Esophagus squamous epithelium (tissue), 5 donors: ENCODE measurements at regions not wholly inside any gene's neighbourhood (a gene's known extent, or its start where the extent isn't known, plus 50 kb on each side); places are given as distances from the start of the nearest gene placed in this dataset.

Source experiments
- DNase-seq: peaks from one replicate; lab custom pipeline; 2025; lab: John Stamatoyannopoulos, UW
- H3K27ac ChIP-seq, 4 donors: fragments of 200-600 bp; sonication (generic); one replicate each; pipeline ENCODE4 v1.5.1; 2016 to 2019; ENCODE audit warnings: mild to moderate bottlenecking in 1 of 4
- H3K27me3 ChIP-seq, 4 donors: fragments of 200-600 bp; sonication (generic); 1 replicate in 3 of 4; 2 replicates in 1 of 4; pipeline versions ENCODE4 v1.5.1 to v1.6.0; 2017 to 2021; ENCODE audit warnings: antibody characterized with exemption in 1 of 4
- H3K36me3 ChIP-seq, 3 donors: fragments of 200-600 bp; sonication (generic); one replicate each; pipeline ENCODE4 v1.5.1; 2016 to 2019
- H3K4me1 ChIP-seq, 3 donors: fragments of 200-600 bp; sonication (generic); one replicate each; pipeline ENCODE4 v1.5.1; 2017 to 2019
- H3K4me3 ChIP-seq, 4 donors: fragments of 200-600 bp; sonication (generic); 1 replicate in 3 of 4; 2 replicates in 1 of 4; pipeline ENCODE4 v1.5.1; 2016 to 2019; ENCODE audit warnings: mild to moderate bottlenecking in 2 of 4, moderate library complexity in 1 of 4
- H3K9me3 ChIP-seq, 3 donors: fragments of 200-600 bp; sonication (generic); one replicate each; pipeline ENCODE4 v1.5.1; 2016 to 2019
- POLR2A ChIP-seq, 4 donors: fragments of 450-650 bp; IDR thresholded peaks; one replicate each; pipeline ENCODE4 v1.6.1; 2017; ENCODE audit warnings: antibody characterized with exemption in 4 of 4, mild to moderate bottlenecking in 4 of 4, moderate library complexity in 3 of 4
- WGBS, 2 donors: methylation state at CpG; one replicate each; pipeline ENCODE4 v1.1.5; 2018; 5-methylcytosine and 5-hydroxymethylcytosine counted together
- intact Hi-C: fragments of 100-400 bp; cut with DNase I; formaldehyde crosslinking; loops from one replicate; pipeline ENCODE4 v1.15.0; 2022
- TF ChIP-seq, protein P1 (sequence below), 6 experiments: fragments of 450-650 bp in 4 of 6; fragments of 200-600 bp in 2 of 6; sonication (generic) in 2 of 6; IDR thresholded peaks; one replicate each; pipeline ENCODE4 v1.5.1; 2016 to 2019; ENCODE audit warnings: antibody characterized with exemption in 6 of 6, mild to moderate bottlenecking in 4 of 6, moderate library complexity in 4 of 6
- donor health status: DM: yes; HTN: yes; CAD: no.

DNA sequence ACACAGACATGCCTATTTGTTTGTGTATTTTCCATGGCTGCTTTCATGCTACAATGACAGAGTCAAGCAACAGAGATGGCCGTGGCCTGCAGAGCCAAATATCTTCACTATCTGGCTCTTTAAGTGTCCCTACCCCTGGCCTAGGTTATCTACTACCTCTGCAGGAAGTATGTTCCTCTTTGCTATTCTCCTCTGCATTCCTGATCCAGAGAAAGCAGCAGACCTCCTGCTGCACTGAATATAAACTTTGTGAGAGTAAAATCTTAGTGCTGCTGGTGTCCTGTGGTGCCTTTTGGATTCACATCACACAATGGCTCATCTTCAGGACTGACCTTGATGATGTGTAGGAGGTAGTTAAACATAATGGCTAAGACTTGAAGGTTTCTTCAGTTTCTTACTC, 233.4 kb downstream of the IPO8 start:
- H3K4me3 ChIP-seq = no peak overlapping the region
- no peaks in the 10 kb centered on the region for H3K27me3 ChIP-seq

DNA sequence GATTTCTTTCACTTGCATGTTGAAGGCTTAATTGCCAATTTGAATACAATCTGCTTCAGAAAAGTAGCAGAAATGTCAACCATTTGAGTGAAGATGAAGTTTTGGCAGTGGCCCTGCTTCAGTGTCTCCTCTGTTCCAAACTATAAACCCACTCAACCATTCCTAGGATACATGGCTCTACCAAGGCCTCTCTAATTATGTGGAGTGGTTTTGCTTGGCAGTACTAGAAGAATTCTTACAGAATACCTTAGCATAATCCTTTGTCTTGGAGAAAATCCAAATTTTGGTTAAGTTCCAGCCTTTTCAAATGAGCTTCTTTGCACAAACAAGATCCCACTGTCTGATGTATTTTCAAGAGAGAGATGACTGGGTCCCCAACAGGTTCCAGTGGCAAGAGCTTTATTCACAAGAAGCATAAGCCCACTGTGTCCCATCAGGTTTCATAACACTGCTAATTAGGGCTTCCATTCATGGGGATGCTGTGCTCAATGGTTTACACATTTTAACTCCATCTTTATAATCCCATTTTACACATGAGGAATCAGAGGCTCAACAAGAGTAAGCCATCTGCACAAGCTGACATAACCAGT, 234.5 kb downstream of the IPO8 start:
- Histone ChIP-seq H3K27ac (no peak overlapping the region), H3K4me1 (no peaks in the 10 kb centered on the region), H3K9me3 (no peaks in the 10 kb centered on the region), H3K27me3 (no peaks in the 10 kb centered on the region), H3K4me3 (no peak overlapping the region), H3K36me3 (no peaks in the 10 kb centered on the region)
- no peak for DNase-seq
- TF ChIP-seq, protein P1, sequence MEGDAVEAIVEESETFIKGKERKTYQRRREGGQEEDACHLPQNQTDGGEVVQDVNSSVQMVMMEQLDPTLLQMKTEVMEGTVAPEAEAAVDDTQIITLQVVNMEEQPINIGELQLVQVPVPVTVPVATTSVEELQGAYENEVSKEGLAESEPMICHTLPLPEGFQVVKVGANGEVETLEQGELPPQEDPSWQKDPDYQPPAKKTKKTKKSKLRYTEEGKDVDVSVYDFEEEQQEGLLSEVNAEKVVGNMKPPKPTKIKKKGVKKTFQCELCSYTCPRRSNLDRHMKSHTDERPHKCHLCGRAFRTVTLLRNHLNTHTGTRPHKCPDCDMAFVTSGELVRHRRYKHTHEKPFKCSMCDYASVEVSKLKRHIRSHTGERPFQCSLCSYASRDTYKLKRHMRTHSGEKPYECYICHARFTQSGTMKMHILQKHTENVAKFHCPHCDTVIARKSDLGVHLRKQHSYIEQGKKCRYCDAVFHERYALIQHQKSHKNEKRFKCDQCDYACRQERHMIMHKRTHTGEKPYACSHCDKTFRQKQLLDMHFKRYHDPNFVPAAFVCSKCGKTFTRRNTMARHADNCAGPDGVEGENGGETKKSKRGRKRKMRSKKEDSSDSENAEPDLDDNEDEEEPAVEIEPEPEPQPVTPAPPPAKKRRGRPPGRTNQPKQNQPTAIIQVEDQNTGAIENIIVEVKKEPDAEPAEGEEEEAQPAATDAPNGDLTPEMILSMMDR (IDR thresholded peaks at IDR 0.05) = no peak
- TF ChIP-seq POLR2A (IDR thresholded peaks at IDR 0.05) = no peak
- intact Hi-C loops = no loop called here

More for the DNA sequence above, 233.4 kb downstream of the IPO8 start:
- DNase-seq = no peak
- no peaks in the 10 kb centered on the region for H3K9me3 ChIP-seq
- no peaks in the 10 kb centered on the region for H3K36me3 ChIP-seq
- no peaks in the 10 kb centered on the region for H3K4me1 ChIP-seq
- intact Hi-C loops = no loop called here
- 60 to 67% methylated on average over 1 of the region's 1 CpG for WGBS, 2 donors
- TF ChIP-seq POLR2A (IDR thresholded peaks at IDR 0.05) = no peak
- TF ChIP-seq, protein P1 (IDR thresholded peaks at IDR 0.05) = no peak
- no peak overlapping the region for H3K27ac ChIP-seq

DNA sequence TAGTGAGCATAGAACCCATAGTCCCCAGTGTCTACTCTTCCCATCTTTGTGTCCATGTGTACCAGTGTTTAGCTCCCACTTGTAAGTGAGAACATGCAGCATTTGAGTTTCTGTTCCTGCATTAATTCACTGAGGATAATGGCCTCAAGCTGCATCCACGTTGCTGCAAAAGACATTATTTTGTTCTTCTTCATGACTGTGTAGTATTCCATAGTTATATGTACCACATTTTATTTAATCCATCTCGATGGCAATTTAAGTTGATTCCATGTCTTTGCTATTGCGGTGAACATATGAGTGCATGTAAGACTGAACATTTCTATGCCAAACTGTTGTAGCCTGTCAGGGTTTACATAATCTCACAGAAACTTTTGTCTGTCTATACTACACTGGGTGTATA, 237.2 kb downstream of the IPO8 start:
- 83% methylated on average over 3 of the region's 3 CpGs for WGBS, 2 donors
- H3K4me3 ChIP-seq = no peak overlapping the region
- intact Hi-C loops = no loop called here
- no peak for DNase-seq
- no peaks in the 10 kb centered on the region for H3K27me3 ChIP-seq
- H3K9me3 ChIP-seq = no peaks in the 10 kb centered on the region
- no peak overlapping the region for H3K27ac ChIP-seq
- TF ChIP-seq, protein P1 (IDR thresholded peaks at IDR 0.05) = no peak
- no peak for TF ChIP-seq POLR2A (IDR thresholded peaks at IDR 0.05)
- no peaks in the 10 kb centered on the region for H3K4me1 ChIP-seq
- H3K36me3 ChIP-seq = no peaks in the 10 kb centered on the region

DNA sequence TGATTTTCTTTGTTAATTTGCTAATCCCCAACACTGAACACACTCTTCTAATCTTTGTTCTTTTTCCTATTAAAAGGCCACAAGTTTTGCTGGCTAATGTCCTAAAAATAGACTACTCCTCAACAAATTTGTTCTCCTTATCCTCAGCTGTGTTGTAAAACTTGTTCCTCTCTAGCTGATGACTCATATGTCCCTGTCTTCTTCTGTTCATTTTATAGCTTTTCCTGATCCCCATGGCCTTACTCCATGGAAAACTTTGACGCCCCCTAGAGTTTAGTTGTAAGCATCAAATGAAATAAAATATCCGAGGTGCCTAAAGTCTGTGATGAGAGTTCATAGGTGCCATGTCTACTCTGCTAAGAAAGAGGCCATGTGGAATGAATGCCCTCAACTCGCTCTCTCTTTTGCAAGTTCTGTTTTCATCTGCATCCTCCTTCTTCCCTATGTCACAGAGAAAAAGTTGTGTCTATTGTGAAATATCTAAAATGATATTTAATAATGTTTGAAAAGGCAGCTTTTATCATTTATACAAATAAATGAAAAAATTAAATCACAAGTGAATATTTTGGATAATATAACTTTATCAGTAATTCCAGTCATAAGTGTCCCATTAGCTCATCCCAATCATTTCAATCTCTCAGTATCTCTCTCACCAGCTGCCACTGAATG, 237.9 kb downstream of the IPO8 start:
- DNase-seq = no peak
- intact Hi-C loops = no loop called here
- whole genome bisulfite sequencing, 2 donors = 35 to 36% methylated on average over 3 of the region's 3 CpGs

DNA sequence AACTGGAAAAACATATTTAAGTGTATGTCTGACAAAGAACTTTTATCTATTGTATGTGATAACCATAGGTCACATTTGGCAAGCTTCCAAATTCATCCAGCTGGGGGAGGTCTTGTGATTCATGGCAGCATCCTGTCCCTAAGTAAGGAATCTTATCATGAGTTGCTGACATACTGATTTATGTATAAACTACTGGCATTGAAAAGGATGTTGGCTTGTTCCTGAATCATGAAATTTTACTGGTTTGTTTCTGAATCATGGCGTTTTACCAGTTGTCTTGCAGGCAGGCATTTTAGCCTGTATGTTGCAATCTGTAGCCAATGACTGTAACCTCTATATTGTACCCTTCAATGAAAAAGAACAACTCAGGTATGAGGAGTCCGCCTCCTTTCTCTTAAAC, 244.8 kb downstream of the IPO8 start:
- intact Hi-C loops = no loop called here
- Histone ChIP-seq H3K9me3 (peaks cover 0 to 7% (median 0%) of the 10 kb centered on the region in 3 donors), H3K27me3 (no peaks in the 10 kb centered on the region), H3K4me1 (no peaks in the 10 kb centered on the region), H3K27ac (no peak overlapping the region), H3K36me3 (no peaks in the 10 kb centered on the region), H3K4me3 (no peak overlapping the region)
- TF ChIP-seq, protein P1 (IDR thresholded peaks at IDR 0.05) = no peak
- no peak for TF ChIP-seq POLR2A (IDR thresholded peaks at IDR 0.05)
- no peak for DNase-seq
- 79 to 88% methylated on average over 2 of the region's 2 CpGs for WGBS, 2 donors

More for the DNA sequence above, 237.9 kb downstream of the IPO8 start:
- H3K4me1 ChIP-seq = no peaks in the 10 kb centered on the region
- no peaks in the 10 kb centered on the region for H3K27me3 ChIP-seq
- no peaks in the 10 kb centered on the region for H3K36me3 ChIP-seq
- no peaks in the 10 kb centered on the region for H3K9me3 ChIP-seq
- H3K4me3 ChIP-seq = no peak overlapping the region
- TF ChIP-seq, protein P1 (IDR thresholded peaks at IDR 0.05) = peak in 2 of 6 experiments; percentile 13 to 19
- no peak for TF ChIP-seq POLR2A (IDR thresholded peaks at IDR 0.05)
- H3K27ac ChIP-seq = peak overlapping the region in 1 of 4 donors; percentile 7
